ENCODE measurements at regions not wholly inside any gene's neighbourhood (a gene's known extent, or its start where the extent isn't known, plus 50 kb on each side); places are given as distances from the start of the nearest gene placed in this dataset.

DNA sequence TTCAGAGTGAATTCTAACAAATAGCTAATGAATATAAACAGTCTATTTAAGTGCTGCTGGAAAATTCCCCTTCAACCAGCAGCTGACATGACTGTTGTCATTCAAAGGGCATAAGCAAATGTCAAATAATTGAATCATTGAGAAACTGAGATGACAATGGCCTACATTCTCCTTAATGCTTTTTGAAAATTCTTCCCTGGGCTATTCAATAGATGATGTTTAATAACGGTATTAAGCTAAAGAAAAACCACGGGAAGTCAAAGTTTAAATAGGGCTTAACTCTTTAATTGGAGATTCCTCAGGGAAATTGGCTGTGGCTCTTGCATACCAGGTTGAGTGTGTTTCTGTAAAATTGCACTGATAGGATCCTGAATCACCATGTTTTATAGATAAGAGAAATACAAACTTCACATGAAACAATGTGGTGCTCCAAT lies 77.0 kb downstream of the ARL4A start:
- no peaks in the 10 kb centered on the region for H3K36me3 ChIP-seq
- TF ChIP-seq, protein P1, sequence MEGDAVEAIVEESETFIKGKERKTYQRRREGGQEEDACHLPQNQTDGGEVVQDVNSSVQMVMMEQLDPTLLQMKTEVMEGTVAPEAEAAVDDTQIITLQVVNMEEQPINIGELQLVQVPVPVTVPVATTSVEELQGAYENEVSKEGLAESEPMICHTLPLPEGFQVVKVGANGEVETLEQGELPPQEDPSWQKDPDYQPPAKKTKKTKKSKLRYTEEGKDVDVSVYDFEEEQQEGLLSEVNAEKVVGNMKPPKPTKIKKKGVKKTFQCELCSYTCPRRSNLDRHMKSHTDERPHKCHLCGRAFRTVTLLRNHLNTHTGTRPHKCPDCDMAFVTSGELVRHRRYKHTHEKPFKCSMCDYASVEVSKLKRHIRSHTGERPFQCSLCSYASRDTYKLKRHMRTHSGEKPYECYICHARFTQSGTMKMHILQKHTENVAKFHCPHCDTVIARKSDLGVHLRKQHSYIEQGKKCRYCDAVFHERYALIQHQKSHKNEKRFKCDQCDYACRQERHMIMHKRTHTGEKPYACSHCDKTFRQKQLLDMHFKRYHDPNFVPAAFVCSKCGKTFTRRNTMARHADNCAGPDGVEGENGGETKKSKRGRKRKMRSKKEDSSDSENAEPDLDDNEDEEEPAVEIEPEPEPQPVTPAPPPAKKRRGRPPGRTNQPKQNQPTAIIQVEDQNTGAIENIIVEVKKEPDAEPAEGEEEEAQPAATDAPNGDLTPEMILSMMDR (IDR thresholded peaks at IDR 0.05; ENCODE audit: low read depth, low read length) = no peak
- no peak overlapping the region for H3K4me3 ChIP-seq (ENCODE audit: low read depth, low read length)
- H3K27me3 ChIP-seq (ENCODE audit: insufficient read depth, low read depth, severe bottlenecking) = no peaks in the 10 kb centered on the region
- no peaks in the 10 kb centered on the region for H3K9me3 ChIP-seq (ENCODE audit: severe bottlenecking)
- DNase-seq = no peak
- no peak overlapping the region for H3K27ac ChIP-seq

DNA sequence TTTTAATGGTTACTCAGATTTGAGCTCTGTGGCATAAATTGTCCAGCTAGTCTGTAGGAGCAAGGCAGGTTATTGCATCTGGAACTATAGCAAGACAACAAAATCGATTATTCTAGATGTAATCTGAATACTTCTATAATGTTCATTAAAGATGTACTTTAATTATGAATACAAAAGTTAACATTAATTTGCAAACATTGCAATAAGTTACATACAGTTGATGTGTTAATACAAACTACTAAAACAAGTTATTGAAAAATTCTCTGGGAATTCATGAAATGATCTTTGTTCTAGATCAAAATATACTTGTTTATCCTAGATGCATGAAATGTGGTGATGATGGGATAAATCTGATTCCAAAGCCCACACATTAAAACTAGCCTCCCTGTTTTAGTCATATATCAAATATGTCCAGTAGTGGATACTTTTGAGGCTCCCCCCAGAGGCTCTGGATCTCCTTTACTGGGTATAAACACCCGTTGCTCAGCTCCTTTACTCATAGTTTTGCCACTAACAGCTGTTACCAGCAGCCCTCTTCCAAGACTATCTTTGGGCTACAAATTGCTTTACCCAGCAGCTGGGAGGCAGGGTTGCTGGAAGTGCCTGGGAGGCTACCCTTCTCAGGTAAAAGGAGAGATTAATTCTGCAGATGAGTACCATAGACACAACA lies 78.1 kb downstream of the ARL4A start:
- no peak overlapping the region for H3K27ac ChIP-seq
- no peaks in the 10 kb centered on the region for H3K9me3 ChIP-seq (ENCODE audit: severe bottlenecking)
- H3K4me3 ChIP-seq (ENCODE audit: low read depth, low read length) = no peak overlapping the region
- DNase-seq = no peak
- H3K36me3 ChIP-seq = no peaks in the 10 kb centered on the region
- no peaks in the 10 kb centered on the region for H3K27me3 ChIP-seq (ENCODE audit: insufficient read depth, low read depth, severe bottlenecking)
- TF ChIP-seq, protein P1 (IDR thresholded peaks at IDR 0.05; ENCODE audit: low read depth, low read length) = no peak

DNA sequence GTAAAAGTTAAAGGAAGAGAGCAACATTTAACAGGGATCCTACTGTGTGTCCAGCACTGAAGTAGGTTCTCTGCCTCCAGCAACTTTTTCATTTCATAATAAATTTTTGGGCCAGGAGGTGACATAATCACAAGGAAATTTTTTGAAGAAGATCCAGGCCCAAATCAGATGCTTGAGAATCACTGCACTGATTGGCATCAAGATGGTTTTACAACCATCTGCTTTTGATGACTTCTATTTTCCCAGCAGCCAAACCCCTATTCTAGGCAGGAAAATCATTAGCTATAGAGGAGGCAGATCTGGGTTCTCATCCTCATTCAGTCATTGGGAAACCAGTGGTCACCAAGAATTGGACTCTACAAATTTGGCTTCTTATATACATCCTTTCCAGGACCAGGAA lies 79.0 kb downstream of the ARL4A start:
- no peak overlapping the region for H3K27ac ChIP-seq
- TF ChIP-seq, protein P1 (IDR thresholded peaks at IDR 0.05; ENCODE audit: low read depth, low read length) = no peak
- no peaks in the 10 kb centered on the region for H3K36me3 ChIP-seq
- H3K4me3 ChIP-seq (ENCODE audit: low read depth, low read length) = no peak overlapping the region
- no peaks in the 10 kb centered on the region for H3K27me3 ChIP-seq (ENCODE audit: insufficient read depth, low read depth, severe bottlenecking)
- H3K9me3 ChIP-seq (ENCODE audit: severe bottlenecking) = no peaks in the 10 kb centered on the region
- no peak for DNase-seq

DNA sequence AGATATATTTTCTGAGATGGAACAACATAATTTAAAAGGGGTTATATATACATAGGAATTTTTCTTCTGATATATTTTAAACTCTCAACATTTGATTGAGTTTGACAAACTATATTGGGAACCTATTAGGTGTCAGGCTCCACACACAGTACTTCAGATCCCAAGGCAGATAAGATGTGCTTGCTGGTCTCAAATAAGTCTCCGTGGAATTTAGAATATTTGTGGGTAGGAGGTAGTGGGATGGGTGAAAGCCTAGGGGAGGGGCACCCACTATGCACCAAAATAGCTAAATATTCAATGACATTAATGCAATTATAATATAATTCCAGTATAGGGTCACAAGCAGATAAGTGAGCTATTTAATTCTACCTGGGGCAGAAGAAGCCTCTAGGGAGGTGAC lies 81.5 kb downstream of the ARL4A start:
- Histone ChIP-seq H3K27ac (no peak overlapping the region), H3K27me3 (ENCODE audit: insufficient read depth, low read depth, severe bottlenecking) (no peaks in the 10 kb centered on the region), H3K4me3 (ENCODE audit: low read depth, low read length) (no peak overlapping the region), H3K9me3 (ENCODE audit: severe bottlenecking) (no peaks in the 10 kb centered on the region), H3K36me3 (no peaks in the 10 kb centered on the region)
- no peak for DNase-seq
- TF ChIP-seq, protein P1 (IDR thresholded peaks at IDR 0.05; ENCODE audit: low read depth, low read length) = no peak

DNA sequence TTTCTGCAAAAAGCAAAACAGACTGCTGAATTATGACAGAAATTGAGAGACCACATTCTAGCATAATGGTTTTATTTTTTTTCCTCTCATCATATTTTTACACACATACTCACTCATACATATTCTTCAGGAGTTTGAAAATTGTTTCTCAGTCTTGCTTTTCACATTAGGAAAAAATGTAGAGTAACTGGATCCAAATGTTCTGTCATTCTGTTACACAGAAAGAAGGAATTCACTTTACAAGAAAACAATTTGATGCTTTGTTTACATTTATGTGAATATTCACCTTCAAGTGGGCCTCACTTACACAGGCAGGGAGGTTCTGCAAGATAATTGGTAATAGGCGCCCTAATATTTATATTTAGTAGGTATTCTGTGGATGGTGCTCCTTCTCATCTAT lies 82.0 kb downstream of the ARL4A start:
- Histone ChIP-seq H3K36me3 (no peaks in the 10 kb centered on the region), H3K27ac (no peak overlapping the region), H3K27me3 (ENCODE audit: insufficient read depth, low read depth, severe bottlenecking) (no peaks in the 10 kb centered on the region), H3K9me3 (ENCODE audit: severe bottlenecking) (no peaks in the 10 kb centered on the region), H3K4me3 (ENCODE audit: low read depth, low read length) (no peak overlapping the region)
- TF ChIP-seq, protein P1 (IDR thresholded peaks at IDR 0.05; ENCODE audit: low read depth, low read length) = no peak
- no peak for DNase-seq

Data from WERI-Rb-1 (cell line).